GM12874 (cell line): ENCODE measurements at regions not wholly inside any gene's neighbourhood (a gene's known extent, or its start where the extent isn't known, plus 50 kb on each side); places are given as distances from the start of the nearest gene placed in this dataset.

Experiments
- CTCF ChIP-seq: IDR thresholded peaks from 2 replicates; pipeline ENCODE4 v1.5.1; 2011; ENCODE audit warnings: low read depth, mild to moderate bottlenecking, control low read depth, low read length, moderate library complexity; ENCODE audit not compliant: insufficient read depth

GRCh38 chr17:54666559-54666958, 234.1 kb upstream of the TOM1L1 start:
- TF ChIP-seq CTCF, result no peak

DNA sequence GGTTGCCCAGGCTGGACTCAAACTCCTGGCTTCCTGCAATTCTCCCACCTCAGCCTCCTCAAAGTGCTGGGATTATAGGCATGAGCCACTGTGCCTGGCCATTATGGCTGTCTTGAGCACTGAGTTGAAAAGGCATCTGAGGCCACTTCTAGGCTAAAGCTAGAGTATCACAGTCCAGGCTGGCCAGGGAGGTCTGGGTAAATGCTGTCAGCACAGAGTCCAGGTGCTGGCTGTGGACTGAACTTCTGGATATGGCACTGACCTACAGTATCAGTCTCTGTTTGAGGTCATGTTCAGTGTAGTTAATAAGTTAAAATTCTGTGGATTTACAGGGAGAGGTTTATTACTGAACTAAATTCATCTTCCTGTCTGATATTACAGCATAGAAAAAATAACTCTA, 222.5 kb upstream of the TOM1L1 start:
- TF ChIP-seq CTCF, result no peak

GRCh38 chr17:54680410-54680809, 220.2 kb upstream of the TOM1L1 start:
- no peak for TF ChIP-seq CTCF

GRCh38 chr17:54694287-54694887, 206.3 kb upstream of the TOM1L1 start:
- TF ChIP-seq CTCF, result no peak

GRCh38 chr17:54718286-54718685, 182.4 kb upstream of the TOM1L1 start:
- TF ChIP-seq CTCF, result no peak

GRCh38 chr17:54727624-54728023, 173.0 kb upstream of the TOM1L1 start:
- TF ChIP-seq CTCF, result no peak

GRCh38 chr17:54736573-54736972, 164.1 kb upstream of the TOM1L1 start:
- no peak for TF ChIP-seq CTCF
